Ovary (tissue), 7 donors: ENCODE measurements at regions not wholly inside any gene's neighbourhood (a gene's known extent, or its start where the extent isn't known, plus 50 kb on each side); places are given as distances from the start of the nearest gene placed in this dataset.

Source experiments
- DNase-seq, 5 donors: peaks; one replicate each; pipeline ENCODE4 v3.0.0-alpha.2; 2019 to 2020
- H3K27ac ChIP-seq, 2 donors: fragments of 200-600 bp; one replicate each; pipeline versions ENCODE4 v1.5.1 to v1.8.0; 2019 to 2022
- H3K27me3 ChIP-seq: fragments of 200-600 bp; one replicate; pipeline ENCODE4 v1.8.0; 2022
- H3K36me3 ChIP-seq: fragments of 200-600 bp; sonication (generic); one replicate; pipeline ENCODE4 v1.5.1; 2019
- H3K4me1 ChIP-seq: one replicate; pipeline ENCODE4 v1.8.1; 2013; ENCODE audit warnings: mild to moderate bottlenecking, moderate library complexity; ENCODE audit not compliant: insufficient read depth
- H3K4me3 ChIP-seq: fragments of 200-600 bp; sonication (generic); one replicate; pipeline ENCODE4 v1.5.1; 2017
- H3K9me3 ChIP-seq, 2 donors: fragments of 200-600 bp in 1 of 2; sonication (generic) in 1 of 2; one replicate each; pipeline versions ENCODE4 v1.5.1 to v1.8.1; 2013 to 2019; ENCODE audit warnings: mild to moderate bottlenecking in 1 of 2, moderate library complexity in 1 of 2
- EP300 ChIP-seq: sonication (generic); formaldehyde crosslinking; IDR thresholded peaks from one replicate; pipeline ENCODE4 v1.6.1; 2017; ENCODE audit warnings: antibody characterized with exemption
- POLR2A ChIP-seq: fragments of 450-650 bp; IDR thresholded peaks from one replicate; pipeline ENCODE4 v1.6.1; 2017; ENCODE audit warnings: antibody characterized with exemption, mild to moderate bottlenecking, moderate library complexity
- WGBS, 3 donors: extraction: QIAGEN DNeasy Blood & Tissue Kit in 1 of 3; methylation state at CpG; one replicate each; pipeline versions ENCODE4 v1.1.5 to v1.1.7; 2013 to 2017; 5-methylcytosine and 5-hydroxymethylcytosine counted together
- intact Hi-C, 4 donors: fragments of 100-400 bp; cut with DNase I; formaldehyde crosslinking; loops; one replicate each; pipeline versions ENCODE4 v1.11.0 to v1.15.1; 2022 to 2023
- TF ChIP-seq, protein P1 (sequence below), 3 donors: fragments of 450-650 bp in 2 of 3; fragments of 200-600 bp in 1 of 3; IDR thresholded peaks; one replicate each; pipeline versions ENCODE4 v1.5.1 to v1.8.0; 2016 to 2022; ENCODE audit warnings: antibody characterized with exemption in 3 of 3, mild to moderate bottlenecking in 1 of 3
- donor health status: DM: no; HTN: no; CAD: no; lungs with moderate emphysema.
- donor health status: DM: no; HTN: no; CAD: no.
- donor health status: Bipolar disorder and iron deficiency.
- donor health status: DM: no; HTN: no; CAD: no.
- donor health status: DM: yes; HTN: yes; CAD: no.

DNA sequence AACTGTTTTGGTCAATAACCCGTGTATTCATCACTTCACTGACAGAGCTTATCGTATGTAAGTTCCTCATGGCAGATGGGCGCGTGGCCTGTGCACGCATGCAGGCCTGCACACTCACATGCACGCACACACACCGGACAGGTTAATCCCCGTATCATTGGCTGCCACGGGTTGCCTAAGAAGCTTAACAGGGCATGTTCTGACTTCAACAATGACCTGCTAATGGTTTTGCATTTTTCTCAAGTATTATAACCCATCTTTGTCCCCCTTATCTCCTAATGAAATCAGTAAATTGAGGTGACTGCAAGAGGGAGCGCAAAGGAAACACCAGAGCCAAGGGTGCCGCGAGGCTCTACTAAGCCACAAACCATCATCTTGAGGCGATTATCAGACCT lies 399.0 kb upstream of the ID2 start:
- 94 to 97% (median 95%) methylated on average over 13 of the region's 13 CpGs for WGBS, 3 donors
- intact Hi-C loops = no loop called here

GRCh38 chr2:8285081-8285480 lies 396.8 kb upstream of the ID2 start:
- Histone ChIP-seq H3K9me3 (no peaks in the 10 kb centered on the region), H3K4me1 (peaks cover 1% of the 10 kb centered on the region), H3K36me3 (no peaks in the 10 kb centered on the region), H3K4me3 (no peak overlapping the region), H3K27ac (no peak overlapping the region), H3K27me3 (no peaks in the 10 kb centered on the region)
- WGBS, 3 donors = 51 to 66% (median 59%) methylated on average over 3 of the region's 3 CpGs
- TF ChIP-seq POLR2A = no peak
- TF ChIP-seq, protein P1, sequence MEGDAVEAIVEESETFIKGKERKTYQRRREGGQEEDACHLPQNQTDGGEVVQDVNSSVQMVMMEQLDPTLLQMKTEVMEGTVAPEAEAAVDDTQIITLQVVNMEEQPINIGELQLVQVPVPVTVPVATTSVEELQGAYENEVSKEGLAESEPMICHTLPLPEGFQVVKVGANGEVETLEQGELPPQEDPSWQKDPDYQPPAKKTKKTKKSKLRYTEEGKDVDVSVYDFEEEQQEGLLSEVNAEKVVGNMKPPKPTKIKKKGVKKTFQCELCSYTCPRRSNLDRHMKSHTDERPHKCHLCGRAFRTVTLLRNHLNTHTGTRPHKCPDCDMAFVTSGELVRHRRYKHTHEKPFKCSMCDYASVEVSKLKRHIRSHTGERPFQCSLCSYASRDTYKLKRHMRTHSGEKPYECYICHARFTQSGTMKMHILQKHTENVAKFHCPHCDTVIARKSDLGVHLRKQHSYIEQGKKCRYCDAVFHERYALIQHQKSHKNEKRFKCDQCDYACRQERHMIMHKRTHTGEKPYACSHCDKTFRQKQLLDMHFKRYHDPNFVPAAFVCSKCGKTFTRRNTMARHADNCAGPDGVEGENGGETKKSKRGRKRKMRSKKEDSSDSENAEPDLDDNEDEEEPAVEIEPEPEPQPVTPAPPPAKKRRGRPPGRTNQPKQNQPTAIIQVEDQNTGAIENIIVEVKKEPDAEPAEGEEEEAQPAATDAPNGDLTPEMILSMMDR (IDR thresholded peaks at IDR 0.05) = no peak
- no peak for TF ChIP-seq EP300
- intact Hi-C loops = no loop called here
- no peak for DNase-seq

More for the DNA sequence above, 399.0 kb upstream of the ID2 start:
- Histone ChIP-seq H3K4me3 (no peak overlapping the region), H3K9me3 (no peaks in the 10 kb centered on the region), H3K27me3 (no peaks in the 10 kb centered on the region), H3K4me1 (peaks cover 9% of the 10 kb centered on the region), H3K27ac (no peak overlapping the region), H3K36me3 (no peaks in the 10 kb centered on the region)
- no peak for TF ChIP-seq POLR2A
- TF ChIP-seq EP300 = no peak
- TF ChIP-seq, protein P1 (IDR thresholded peaks at IDR 0.05) = no peak
- no peak for DNase-seq

DNA sequence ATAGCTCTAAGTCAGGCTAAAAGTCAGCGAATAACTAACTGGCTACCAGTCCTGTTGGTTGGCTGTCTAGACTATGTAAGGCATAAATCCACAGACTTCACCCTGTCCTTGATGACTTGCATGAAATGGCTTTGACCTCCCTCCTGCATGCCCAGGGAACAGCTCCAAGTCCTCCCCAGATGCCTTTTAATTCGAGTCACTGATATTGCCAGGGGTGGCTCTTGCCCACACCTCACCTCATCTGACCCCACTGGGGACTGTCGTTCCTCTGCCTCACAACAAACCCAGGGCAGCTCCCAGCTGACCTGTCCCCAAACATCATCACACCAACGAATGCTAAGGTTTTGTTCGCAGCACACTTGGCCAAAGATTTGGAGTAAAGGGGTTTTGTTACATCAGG lies 396.0 kb upstream of the ID2 start:
- H3K4me1 ChIP-seq = peaks cover 1% of the 10 kb centered on the region
- no peak overlapping the region for H3K4me3 ChIP-seq
- no peaks in the 10 kb centered on the region for H3K9me3 ChIP-seq
- TF ChIP-seq, protein P1 (IDR thresholded peaks at IDR 0.05) = no peak
- TF ChIP-seq POLR2A (no peak), EP300 (no peak)
- intact Hi-C loops = no loop called here
- no peak for DNase-seq
- H3K27me3 ChIP-seq = no peaks in the 10 kb centered on the region
- WGBS, 3 donors = 87 to 92% (median 88%) methylated on average over 5 of the region's 5 CpGs
- H3K36me3 ChIP-seq = no peaks in the 10 kb centered on the region
- no peak overlapping the region for H3K27ac ChIP-seq

DNA sequence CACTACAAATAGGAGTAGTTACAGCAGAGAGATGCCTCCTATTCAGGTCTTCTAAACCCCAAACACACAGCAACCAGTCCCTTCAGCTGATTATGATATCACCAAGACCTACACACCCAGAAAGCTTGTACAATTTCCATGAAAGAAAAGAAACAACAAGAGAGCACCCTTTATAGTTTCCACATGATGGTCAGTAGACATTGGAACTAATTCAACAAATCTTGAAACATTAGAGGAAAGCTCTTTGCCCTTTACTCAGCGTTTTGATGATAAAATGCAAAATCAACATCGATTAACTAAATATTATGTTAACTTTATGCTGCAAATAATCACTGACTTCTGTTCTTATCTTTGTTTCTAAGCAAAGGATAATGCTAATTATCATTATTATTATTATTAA lies 393.6 kb upstream of the ID2 start:
- Histone ChIP-seq H3K27ac (no peak overlapping the region), H3K4me1 (no peaks in the 10 kb centered on the region), H3K4me3 (no peak overlapping the region), H3K9me3 (no peaks in the 10 kb centered on the region), H3K27me3 (no peaks in the 10 kb centered on the region), H3K36me3 (no peaks in the 10 kb centered on the region)
- TF ChIP-seq, protein P1 (IDR thresholded peaks at IDR 0.05) = no peak
- TF ChIP-seq EP300 = no peak
- TF ChIP-seq POLR2A = no peak
- WGBS, 3 donors = 10 to 24% (median 14%) methylated on average over 2 of the region's 2 CpGs
- intact Hi-C loops = no loop called here
- DNase-seq = no peak

- H3K36me3 ChIP-seq = no peaks in the 10 kb centered on the region
- DNase-seq = no peak
- no peak overlapping the region for H3K4me3 ChIP-seq
- no peaks in the 10 kb centered on the region for H3K4me1 ChIP-seq
- H3K27me3 ChIP-seq = no peaks in the 10 kb centered on the region
- H3K9me3 ChIP-seq = no peaks in the 10 kb centered on the region
- no peak overlapping the region for H3K27ac ChIP-seq
- no peak for TF ChIP-seq EP300
- TF ChIP-seq, protein P1 (IDR thresholded peaks at IDR 0.05) = no peak
- TF ChIP-seq POLR2A = no peak
- intact Hi-C loops = no loop called here
- WGBS, 3 donors = 89 to 93% (median 92%) methylated on average over 4 of the region's 4 CpGs
Measured at GRCh38 chr2:8289111-8289510, 392.7 kb upstream of the ID2 start.
